Calu3 (cell line): ENCODE measurements at regions not wholly inside any gene's neighbourhood (a gene's known extent, or its start where the extent isn't known, plus 50 kb on each side); places are given as distances from the start of the nearest gene placed in this dataset.

ENCODE experiments used
- BruUV-seq: library from RNA; stranded (reverse); fragments of 400-500 nt; replicated peaks from 2 replicates; lab custom pipeline; 2021; lab: Mats Ljungman, UMichigan
- CTCF ChIA-PET: fragments of 300-600 bp; sonication (Branson Sonifier 250); formaldehyde crosslinking; loops from one replicate; lab custom pipeline; 2022; ENCODE audit warnings: antibody characterized with exemption; lab: Charles Lee
- DNase-seq: peaks from one replicate; pipeline ENCODE4 v3.0.0; 2022
- H3K27ac Mint-ChIP-seq: one replicate; pipeline ENCODE4 v1.8.0; 2022; ENCODE audit warnings: mixed read lengths; ENCODE audit not compliant: unreplicated experiment
- H3K27me3 Mint-ChIP-seq: one replicate; pipeline ENCODE4 v1.8.0; 2022; ENCODE audit warnings: mixed read lengths; ENCODE audit not compliant: unreplicated experiment
- H3K36me3 Mint-ChIP-seq: one replicate; pipeline ENCODE4 v1.8.0; 2022; ENCODE audit warnings: mild to moderate bottlenecking, moderate library complexity, mixed read lengths; ENCODE audit not compliant: insufficient read depth, unreplicated experiment
- H3K4me1 Mint-ChIP-seq: one replicate; pipeline ENCODE4 v1.8.0; 2022; ENCODE audit warnings: mild to moderate bottlenecking, low read depth, mixed read lengths; ENCODE audit not compliant: unreplicated experiment
- H3K4me3 Mint-ChIP-seq: one replicate; pipeline ENCODE4 v1.8.0; 2022; ENCODE audit warnings: mild to moderate bottlenecking, low read depth, moderate library complexity, mixed read lengths; ENCODE audit not compliant: unreplicated experiment
- H3K9me3 Mint-ChIP-seq: one replicate; pipeline ENCODE4 v1.8.0; 2022; ENCODE audit warnings: low read depth, mixed read lengths; ENCODE audit not compliant: unreplicated experiment
- intact Hi-C: fragments of 100-400 bp; cut with micrococcal nuclease; formaldehyde crosslinking; loops from one replicate; pipeline ENCODE4 v1.10.0; 2022; ENCODE audit not compliant: unreplicated experiment
- TF ChIP-seq, protein P1 (sequence below): fragments of 200-600 bp; IDR thresholded peaks from one replicate; pipeline ENCODE4 v1.8.0; 2022; ENCODE audit warnings: antibody characterized with exemption; ENCODE audit not compliant: unreplicated experiment

- Mint-ChIP-seq H3K4me1 (no peaks in the 10 kb centered on the region), H3K36me3 (no peaks in the 10 kb centered on the region), H3K27ac (no peak overlapping the region), H3K4me3 (no peak overlapping the region), H3K27me3 (no peaks in the 10 kb centered on the region), H3K9me3 (peaks cover 12% of the 10 kb centered on the region)
- intact Hi-C loops: no loop called here
- TF ChIP-seq, protein P1, sequence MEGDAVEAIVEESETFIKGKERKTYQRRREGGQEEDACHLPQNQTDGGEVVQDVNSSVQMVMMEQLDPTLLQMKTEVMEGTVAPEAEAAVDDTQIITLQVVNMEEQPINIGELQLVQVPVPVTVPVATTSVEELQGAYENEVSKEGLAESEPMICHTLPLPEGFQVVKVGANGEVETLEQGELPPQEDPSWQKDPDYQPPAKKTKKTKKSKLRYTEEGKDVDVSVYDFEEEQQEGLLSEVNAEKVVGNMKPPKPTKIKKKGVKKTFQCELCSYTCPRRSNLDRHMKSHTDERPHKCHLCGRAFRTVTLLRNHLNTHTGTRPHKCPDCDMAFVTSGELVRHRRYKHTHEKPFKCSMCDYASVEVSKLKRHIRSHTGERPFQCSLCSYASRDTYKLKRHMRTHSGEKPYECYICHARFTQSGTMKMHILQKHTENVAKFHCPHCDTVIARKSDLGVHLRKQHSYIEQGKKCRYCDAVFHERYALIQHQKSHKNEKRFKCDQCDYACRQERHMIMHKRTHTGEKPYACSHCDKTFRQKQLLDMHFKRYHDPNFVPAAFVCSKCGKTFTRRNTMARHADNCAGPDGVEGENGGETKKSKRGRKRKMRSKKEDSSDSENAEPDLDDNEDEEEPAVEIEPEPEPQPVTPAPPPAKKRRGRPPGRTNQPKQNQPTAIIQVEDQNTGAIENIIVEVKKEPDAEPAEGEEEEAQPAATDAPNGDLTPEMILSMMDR: no peak
- CTCF ChIA-PET: no interaction called here
- no peak for DNase-seq
- no TSS peak for BruUV-seq
These were observed 108.6 kb upstream of the RAI14 start for GRCh38 chr5:34547300-34548085.

DNA sequence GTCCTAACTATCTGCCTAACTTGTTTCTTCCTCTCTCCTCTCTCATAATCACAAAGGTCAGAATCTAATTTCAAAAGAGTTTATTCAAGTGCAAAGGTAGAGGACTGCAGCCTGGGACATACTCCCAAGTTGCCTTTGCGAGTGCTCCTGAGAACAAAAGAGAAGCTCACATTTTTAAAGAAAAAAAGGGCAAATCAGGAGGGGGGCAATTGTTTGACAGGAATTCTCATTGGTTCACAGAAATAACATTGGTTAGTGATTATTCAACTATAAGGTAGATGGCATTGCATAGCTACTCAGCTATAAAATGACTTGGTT, 108.1 kb upstream of the RAI14 start:
- Mint-ChIP-seq H3K36me3 (no peaks in the 10 kb centered on the region), H3K4me3 (no peak overlapping the region), H3K27ac (no peak overlapping the region), H3K9me3 (peaks cover 12% of the 10 kb centered on the region), H3K27me3 (no peaks in the 10 kb centered on the region), H3K4me1 (no peaks in the 10 kb centered on the region)
- BruUV-seq: no TSS peak
- TF ChIP-seq, protein P1: no peak
- DNase-seq: no peak
- intact Hi-C loops: no loop called here
- CTCF ChIA-PET: no interaction called here

GRCh38 chr5:34550247-34550646, 105.9 kb upstream of the RAI14 start:
- Mint-ChIP-seq H3K4me1 (peaks cover under 1% of the 10 kb centered on the region), H3K9me3 (peaks cover 8% of the 10 kb centered on the region), H3K36me3 (no peaks in the 10 kb centered on the region), H3K27ac (no peak overlapping the region), H3K27me3 (no peaks in the 10 kb centered on the region), H3K4me3 (no peak overlapping the region)
- no TSS peak for BruUV-seq
- no peak for DNase-seq
- CTCF ChIA-PET: no interaction called here
- TF ChIP-seq, protein P1: no peak
- intact Hi-C loops: no loop called here

GRCh38 chr5:34550964-34551363, 105.2 kb upstream of the RAI14 start:
- peaks cover 8% of the 10 kb centered on the region for H3K4me1 Mint-ChIP-seq
- no TSS peak for BruUV-seq
- CTCF ChIA-PET: no interaction called here
- H3K36me3 Mint-ChIP-seq: no peaks in the 10 kb centered on the region
- intact Hi-C loops: no loop called here
- no peak overlapping the region for H3K4me3 Mint-ChIP-seq
- peaks cover 7% of the 10 kb centered on the region for H3K9me3 Mint-ChIP-seq
- TF ChIP-seq, protein P1: no peak
- DNase-seq: no peak
- H3K27me3 Mint-ChIP-seq: no peaks in the 10 kb centered on the region
- no peak overlapping the region for H3K27ac Mint-ChIP-seq
